Stimulated activated naive CD4-positive, alpha-beta T cell (primary cell): ENCODE measurements at regions not wholly inside any gene's neighbourhood (a gene's known extent, or its start where the extent isn't known, plus 50 kb on each side); places are given as distances from the start of the nearest gene placed in this dataset.

Source experiments
- DNase-seq, 6 experiments: peaks; one replicate each; lab custom pipeline; 2025; lab: John Stamatoyannopoulos, UW

DNA sequence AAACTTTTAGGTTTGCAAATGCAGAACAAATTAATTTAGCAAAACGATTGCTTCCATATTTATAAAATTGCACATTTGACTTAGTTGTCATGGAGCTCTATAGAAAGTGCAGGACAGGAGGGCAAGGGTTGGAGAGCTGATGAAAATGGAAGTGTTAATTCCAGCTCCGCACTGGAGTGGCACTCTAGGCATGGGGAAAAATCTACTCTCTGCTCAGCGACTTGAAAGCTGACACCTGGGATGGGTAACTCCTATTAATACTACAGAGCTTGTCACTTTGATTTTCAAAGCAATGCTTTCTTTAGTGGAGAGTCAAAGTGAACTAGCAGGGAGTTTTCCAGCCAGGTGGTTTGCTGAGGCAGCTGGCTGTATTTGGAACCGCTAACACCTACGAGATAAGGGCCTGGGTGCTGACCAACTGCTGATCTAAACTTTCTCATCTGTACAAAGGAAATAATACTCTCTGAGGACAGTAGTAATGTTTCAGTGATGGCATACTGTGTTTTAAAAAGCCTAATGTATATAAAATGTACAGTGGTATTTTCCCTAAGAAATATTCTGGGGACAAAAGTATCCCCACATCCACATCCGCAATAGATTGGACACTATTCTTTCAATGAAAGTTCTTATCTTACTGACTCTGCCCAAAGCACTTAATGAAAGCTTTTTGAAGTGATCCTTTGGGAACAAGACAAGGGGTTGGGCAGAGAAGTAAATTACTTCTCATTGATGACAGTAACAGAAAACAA, 444.3 kb downstream of the GPAM start:
- DNase-seq = no peak

DNA sequence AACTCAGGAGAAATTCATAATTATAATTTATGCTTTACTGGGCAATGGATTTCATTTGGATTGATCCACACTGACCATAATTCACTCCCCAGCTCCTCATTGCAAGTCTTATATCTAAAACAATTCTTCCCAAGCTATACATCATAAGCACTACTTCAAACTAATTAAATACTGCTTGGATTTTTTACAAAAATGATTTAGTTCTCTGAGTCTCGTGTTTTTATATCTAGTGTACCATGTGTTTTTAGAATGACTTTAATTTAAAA, 443.8 kb downstream of the GPAM start:
- no peak for DNase-seq

DNA sequence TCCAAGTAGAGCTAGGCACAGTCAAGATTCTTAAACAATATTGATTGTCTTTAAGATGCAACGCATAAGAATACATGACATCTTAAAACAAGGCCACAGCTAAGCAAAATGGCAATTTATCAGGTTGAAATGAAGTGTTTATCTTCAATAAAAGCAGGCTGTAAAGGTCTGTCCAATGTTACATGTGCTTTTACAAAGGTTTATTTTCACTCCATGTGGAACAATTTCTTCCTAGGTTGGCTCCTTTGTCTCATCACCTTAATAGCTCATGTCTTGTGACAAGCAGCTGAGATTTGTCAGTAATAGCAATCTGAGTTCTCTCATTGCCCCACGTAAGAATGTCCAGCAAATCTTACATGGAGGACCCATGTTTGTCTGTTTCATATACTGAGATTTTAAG, 437.6 kb downstream of the GPAM start:
- no peak for DNase-seq

DNA sequence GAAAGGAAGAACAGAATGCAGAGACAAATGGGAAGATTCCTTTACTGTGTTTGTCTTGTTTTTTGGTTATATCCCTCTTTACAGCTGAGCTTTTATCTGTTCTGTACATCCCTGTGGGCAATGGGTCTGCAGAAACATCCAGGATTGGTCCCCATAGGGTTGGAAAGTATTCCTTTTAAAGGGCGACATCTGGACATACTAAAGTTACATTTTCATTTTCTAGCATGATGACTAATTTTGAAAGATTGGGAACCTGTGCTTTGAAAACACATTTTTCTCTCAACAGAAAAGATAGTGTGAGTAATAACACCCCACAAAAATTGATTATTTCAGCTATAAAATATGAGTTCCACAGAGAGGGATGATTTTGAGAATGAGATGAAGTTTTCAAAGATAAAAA, 435.8 kb downstream of the GPAM start:
- DNase-seq = no peak

DNA sequence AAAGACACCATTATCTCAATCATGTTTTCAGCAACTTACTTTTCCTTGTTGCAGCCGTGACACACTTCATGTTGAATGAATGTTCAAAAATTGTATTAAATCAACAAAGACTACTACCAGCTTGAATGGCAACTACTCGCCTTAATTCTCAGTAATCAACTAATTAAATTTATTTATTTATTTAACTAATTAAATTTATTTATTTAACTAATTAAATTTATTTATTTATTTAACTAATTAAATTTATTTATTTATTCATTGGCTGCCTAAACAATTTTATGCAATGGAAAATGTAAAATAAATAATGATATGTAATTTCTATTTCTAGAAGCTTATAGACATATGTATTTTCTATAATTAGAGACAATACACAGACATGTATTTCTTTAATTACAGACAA, 435.4 kb downstream of the GPAM start:
- no peak for DNase-seq

DNA sequence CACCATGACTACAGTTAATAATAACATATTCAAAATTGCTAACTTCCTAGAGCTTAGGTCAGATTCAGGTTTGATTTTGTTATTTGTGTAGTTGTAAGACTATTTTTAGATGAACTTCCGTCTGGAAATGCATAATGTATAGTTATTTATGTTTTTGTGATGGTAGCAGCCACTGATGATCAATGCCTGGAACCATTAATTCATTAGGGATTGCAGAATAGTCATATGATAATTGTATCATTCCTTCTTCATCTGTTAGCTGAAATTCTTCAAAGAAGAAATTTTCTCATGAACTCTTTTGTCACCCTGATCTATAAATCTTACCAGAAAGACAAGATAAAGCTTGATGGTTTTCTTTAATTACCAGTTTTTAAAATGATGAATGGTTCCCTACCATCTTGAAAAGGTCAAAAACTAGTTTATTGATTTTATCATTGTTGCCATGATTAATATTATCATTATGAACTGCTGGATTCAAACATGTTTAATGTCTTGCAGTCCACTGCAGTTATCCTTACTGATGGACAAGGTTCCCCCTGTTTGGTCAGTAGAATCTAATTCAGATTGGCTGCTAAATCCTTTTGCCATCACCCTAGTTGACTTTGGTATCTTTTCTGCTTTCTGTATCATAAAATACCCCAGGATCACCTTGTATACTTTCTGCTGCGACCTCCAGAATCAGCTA, 433.3 kb downstream of the GPAM start:
- no peak for DNase-seq

DNA sequence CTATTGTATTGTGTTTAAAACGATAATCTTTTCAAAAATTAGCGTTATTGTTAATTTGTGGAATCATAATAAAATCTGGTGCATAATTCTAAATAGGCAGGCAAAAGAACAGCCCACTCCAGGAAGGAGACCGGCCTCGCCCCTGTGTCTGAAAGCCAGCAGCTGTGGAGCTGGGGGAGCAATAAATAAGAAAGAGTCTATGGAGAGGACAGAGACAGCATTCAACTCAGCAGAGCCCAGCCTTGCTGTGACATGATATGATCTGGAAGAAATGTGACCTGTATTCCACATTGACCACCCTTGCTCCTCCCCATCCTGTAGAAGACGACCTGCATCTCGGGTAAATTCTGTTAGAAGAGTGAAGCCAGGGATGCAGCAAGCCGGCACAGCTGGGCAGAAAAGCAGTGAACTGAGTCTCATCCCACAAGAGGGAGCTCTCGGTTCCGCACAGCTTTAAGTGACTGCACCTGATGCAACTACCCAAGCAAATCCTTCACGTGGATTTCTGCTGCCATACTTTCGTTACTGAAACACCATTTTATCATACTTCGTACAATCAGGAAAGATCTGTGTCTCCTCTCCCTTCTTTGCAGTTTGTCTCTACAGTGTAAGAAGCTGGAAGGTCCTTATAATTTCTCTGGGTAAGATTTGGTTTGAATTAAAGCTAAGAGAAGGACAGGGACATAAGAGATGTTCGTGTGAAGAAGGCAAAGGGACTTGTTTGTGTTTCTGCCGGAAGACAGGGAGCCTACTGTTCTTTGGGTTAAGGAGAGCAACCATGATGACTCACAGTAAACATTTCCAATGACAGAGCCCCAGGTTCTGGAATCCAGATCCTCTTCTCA, 427.1 kb downstream of the GPAM start:
- DNase-seq = no peak

DNA sequence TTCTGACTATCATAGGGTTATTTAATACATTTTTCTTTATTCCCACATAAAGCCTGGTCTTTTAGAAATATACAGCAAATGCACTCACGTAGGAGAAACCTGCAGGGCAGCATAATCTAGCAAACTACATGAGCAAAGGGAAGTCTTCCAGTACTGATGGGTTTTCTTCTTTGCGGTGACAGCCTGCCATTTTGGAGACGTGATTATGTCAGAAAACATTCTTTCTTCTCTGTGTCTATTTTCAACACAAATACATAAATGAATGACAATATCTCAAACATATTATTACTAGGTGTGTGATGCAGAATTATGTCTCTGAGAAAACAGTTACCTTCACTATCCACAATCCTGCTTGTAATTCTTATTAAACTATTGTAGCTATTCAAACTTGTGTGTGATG, 425.0 kb downstream of the GPAM start:
- DNase-seq = no peak

DNA sequence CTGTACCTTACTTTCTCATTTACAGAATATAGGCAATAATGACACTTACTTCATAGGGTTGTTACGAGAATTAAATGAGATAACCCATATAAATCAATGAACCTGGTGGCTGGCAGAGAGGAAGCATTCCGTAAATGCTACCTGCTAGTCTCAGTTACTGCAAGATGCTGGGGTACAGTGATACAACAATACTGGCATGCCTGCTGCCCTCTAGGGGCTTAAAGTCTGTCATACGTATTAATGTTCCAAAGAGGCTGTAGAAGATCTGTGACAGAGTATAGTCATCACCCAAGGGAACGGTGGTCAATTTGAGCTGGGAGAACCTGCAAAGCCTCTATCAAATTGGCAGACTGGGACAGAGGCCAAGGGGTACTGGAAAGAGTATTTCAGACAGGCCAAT, 421.5 kb downstream of the GPAM start:
- DNase-seq = no peak

DNA sequence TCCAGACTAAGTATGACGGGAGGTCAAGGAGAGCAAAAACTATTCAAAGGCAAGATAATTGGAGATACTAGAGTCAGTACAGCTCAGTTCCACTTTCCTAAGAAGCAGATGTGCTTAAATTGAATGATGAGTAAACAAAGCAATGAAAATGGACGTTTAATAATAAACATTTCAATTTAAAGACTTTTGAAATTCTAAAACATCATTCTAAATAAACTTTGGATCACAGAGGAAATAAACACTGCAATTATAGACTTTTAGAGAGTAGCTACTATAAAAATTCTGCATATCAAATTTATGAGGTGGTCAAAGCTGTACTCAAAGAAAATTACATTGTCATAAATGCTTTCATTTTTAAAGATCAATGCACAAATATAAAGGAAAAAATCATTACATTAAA, 418.3 kb downstream of the GPAM start:
- no peak for DNase-seq

DNA sequence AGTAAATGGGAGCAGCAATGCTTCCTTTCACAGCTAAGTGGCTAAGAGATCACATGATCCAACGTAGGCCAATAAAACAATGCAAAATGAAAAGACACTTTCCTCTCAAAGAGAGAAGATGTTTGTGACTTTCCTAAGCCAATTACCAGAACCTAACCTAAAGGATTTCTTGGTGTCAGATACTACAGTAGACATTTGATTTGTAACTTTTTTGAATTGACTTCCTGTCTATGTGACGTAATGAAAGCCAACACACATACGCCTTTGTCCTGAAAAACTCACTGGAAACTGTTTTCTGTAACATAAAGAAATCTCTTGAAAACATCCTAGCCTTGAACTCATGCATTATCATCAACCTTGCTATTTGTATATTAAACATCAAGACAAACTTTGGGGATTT, 417.1 kb downstream of the GPAM start:
- DNase-seq = no peak

DNA sequence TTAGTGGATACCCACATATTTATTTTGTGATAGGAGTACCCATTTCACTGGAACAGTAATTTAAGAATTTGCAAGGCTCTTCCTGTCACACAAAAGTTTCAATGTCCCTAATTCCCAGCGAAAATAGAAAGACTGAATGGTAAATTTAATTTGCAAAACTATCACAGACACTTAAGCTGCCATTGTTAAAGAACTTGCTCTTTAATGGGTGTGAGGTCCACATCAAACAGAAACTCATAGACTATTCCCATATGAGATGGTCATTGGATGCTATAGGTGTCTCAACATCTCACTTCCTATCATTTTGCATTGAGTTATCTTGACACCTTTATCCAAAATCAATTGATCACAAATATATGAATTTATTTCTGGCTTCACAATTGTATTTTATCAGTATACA, 415.9 kb downstream of the GPAM start:
- no peak for DNase-seq

DNA sequence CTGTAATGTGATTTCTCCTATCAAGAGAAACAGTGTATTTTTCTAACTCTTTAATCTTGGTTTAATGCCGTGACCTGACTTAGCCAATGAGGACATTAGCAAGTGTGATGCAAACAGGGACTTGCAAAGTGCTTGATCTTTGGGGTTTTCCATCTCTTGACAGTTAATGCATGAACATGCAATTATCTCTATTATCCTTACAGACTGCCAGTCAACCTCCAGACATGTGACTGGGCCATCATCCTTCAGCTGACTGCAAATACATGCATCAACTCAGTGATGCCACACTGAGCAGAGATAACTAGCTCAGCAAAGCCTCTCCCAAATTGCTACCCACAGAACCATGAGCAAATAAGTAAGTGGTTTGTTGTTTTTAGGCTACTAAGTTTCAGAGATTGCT, 409.6 kb downstream of the GPAM start:
- DNase-seq = no peak

DNA sequence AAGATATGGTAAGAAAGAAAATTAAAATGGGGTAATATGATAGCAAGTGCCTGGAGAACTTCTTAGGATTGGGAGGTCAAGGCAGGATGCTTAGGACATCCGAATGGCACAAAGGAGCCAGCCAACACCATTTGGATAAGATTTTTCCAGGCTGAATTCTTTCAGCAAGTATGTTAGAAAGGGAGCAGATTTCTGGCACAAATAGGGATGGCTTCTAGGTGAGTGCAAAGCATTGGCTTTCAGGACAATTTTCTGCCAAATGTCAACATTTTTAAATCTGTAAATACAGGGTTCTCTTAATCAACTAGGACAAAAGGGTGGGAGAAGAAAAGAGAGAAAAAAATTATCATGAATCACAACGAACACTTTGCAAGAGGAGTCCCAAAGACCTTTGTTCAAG, 409.1 kb downstream of the GPAM start:
- DNase-seq = no peak

DNA sequence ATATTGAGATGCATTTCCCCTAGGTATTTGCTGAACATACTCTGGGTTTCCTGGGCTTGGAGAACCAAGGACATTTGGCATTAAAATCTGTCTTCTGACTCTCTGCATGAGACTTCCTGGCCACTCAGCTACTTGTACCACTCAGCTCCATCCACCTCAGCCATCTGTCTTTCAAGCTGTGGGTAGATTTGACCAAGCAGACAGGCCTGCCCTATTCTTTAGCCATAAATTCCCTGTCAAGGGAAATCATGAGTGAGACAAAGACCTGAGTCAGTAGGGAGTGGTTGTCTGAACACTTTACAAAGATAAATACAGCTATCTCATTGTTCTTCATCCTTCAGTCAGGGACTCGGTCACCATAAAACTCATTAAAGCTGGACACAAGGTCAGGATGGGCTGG, 399.1 kb downstream of the GPAM start:
- DNase-seq = no peak

DNA sequence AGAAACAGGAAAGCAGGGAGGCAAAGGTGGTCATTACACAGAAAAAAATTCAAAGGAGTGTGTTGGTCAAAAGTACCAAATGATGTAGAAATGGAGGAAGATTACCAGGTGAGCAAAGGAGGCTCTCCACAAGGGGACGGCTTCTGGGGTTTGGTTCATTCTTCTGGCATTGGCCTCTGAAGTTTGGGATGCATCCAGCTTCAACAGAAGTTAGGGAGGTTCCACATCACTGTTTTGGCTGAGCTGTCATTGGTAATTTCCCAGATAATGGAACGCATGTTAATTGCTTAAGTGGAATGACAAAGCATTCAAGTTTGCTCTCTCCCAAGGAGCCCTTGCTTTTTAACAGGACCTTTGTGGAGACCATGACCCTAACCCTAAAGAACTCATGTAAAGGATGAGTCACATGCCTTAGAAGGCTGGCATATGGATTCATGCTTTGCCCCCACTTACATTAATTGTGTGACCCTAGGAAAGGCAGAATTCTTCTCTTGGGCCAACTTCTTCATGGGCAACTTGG, 398.6 kb downstream of the GPAM start:
- no peak for DNase-seq

DNA sequence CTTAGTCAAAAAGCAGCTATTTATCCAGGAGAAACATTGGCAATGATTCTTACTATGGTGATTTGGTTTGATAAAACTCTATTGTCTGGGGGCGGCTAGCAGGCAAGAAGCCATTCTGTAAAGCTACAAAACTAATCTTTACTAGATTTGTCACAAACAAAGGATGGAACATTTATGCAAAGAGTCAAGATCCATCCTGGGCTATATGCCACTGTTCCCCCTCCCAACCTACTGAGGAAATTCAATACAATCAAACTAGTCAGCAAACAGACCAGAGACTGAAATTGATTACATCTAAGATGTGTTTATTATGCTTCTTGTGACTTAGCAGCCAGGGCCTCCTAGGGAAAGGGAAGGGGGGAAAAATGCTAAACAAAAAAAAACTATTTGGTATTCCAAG, 397.6 kb downstream of the GPAM start:
- no peak for DNase-seq

DNA sequence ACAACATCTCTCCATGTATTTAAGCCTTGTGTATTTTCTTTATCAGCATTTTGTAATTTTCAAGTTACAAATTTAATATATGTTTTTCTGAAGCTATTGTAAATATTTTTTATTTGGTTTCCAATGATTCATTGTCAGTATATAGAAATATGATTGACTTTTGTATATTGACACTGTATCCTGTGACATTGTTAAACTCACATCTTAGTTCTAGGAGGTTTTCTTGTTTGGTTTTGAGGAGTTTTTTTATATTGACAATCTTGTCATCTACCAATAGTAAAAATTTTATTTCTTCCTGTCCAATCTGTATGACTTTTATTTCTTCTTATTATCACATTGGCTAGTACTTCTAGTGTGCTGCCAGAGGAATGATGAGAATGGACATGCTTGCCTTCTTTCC, 393.7 kb downstream of the GPAM start:
- no peak for DNase-seq

DNA sequence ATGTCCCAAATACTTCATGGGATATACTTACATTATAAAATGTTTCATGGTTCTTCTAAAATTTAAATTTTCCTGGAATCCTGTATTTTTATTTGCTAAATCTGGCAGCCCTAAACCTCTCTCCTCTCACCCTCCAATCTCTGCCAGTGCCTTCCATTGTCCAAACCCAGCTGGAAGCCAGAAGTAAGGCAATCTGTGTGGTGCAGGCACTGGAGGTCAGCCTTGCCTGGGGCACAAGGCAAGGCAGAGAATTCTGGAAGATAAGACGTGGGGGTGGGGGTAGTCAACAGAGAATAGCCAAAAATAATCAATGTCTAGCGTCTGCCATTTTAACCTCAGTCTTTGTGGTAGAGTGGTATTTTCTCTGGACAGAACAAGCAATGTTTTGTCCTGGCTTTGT, 381.7 kb downstream of the GPAM start:
- DNase-seq = no peak

DNA sequence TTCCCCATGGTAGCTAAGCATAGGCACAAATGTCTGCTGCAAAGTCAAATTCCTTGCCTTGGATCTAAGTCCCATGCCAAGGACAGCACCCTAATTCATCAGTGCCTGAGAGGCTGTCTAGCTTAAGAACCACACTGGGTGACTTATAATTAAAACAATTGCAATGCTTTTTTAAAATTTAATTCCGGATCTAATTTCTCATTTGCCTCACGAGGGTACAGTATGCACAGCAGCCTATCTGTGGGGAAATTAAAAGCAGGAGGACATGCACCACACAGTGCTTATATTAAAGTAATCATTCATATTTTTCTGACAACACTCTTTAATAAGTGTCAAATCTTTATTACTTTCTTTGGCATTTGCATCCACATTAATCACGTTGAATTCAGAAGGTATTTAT, 378.8 kb downstream of the GPAM start:
- DNase-seq = no peak

DNA sequence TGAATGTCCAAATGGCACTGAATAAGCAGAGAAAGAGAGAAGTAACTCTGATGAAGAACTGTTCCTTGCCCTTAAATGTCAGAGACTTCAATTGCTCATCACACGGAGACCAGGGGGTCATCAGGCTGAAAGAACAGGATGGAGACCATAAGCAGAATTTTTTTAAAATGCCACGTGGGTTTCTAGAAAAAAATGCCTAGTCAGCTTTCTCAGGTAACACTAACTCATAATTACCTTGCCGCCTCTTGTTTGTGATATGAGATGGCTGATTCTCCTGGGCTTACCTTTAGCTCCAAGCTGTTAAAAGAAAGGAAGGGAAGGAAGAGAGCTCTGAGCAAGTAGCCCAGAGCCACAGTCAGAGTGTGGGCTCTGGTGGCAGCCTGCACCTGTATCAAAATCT, 372.0 kb downstream of the GPAM start:
- no peak for DNase-seq

DNA sequence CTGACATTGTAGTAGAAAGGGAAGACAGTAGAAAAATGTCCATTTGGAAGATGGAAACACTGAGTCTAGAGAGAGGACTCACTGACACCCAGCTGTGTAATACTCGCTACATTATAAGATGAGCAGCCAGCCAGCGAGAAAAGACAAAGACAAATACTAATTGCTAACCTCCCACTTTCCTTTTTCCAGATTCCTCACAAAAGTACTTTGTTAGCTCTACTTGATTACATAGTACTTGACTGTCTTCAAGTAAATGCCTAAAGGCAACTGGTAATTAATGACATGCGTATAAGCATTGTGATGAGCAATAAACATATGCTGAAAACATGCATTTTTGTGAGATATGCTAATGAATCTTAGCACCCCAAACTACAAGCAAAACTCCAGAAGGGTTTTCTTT, 363.1 kb downstream of the GPAM start:
- DNase-seq = no peak

DNA sequence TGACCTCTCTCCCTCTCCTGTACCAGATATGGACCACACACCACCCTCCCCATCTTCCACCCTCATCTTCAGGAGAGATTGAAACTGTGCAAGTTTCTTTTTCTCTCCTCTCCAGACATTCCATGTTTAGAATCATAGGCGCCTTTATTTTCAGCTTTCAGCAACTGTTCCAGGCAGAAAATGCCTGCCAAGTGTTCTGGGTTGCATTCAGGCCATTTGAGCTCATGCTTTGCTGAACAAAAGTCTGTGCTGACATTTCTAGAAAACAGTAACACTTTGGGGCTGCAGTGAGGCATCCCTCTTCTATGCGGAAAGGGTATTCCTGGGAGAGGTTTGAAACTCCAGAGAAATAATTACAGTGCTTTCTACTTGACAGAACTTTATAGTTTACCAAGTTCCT, 361.7 kb downstream of the GPAM start:
- DNase-seq = no peak
